Retinal pigment epithelial cell (primary cell): ENCODE measurements at regions not wholly inside any gene's neighbourhood (a gene's known extent, or its start where the extent isn't known, plus 50 kb on each side); places are given as distances from the start of the nearest gene placed in this dataset.

ENCODE experiments used
- DNase-seq: peaks from one replicate; pipeline ENCODE4 v3.0.0-alpha.2; 2010; ENCODE audit warnings: low read depth
- H3K4me3 ChIP-seq: 2 replicates; pipeline ENCODE4 v1.5.1; 2011; ENCODE audit warnings: mild to moderate bottlenecking, low read length, control low read depth, moderate library complexity
- TF ChIP-seq, protein P1 (sequence below): conservative IDR thresholded peaks from 2 replicates; pipeline ENCODE4 v1.5.1; 2011; ENCODE audit warnings: low read depth, low read length, control low read depth, inconsistent platforms

DNA sequence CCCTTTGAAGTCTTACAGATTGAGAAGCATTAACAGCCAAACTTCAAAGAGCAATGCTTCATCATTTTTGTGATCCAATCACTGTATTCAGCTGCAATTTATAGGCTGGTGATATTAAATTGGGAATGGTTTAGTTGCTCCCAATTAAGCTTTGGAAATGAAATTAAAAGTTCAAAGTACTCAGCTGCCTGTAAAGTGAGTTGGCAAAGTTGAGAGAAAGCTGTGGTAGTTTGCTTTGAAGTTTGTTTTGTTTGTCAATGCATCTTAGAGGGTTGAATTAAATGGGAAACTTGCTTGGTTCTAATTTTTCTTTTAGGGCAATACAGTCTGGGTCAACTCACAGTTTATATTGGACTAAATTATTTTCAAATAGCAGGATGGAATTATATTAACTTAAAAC, 238.4 kb upstream of the CTSO start:
- TF ChIP-seq, protein P1, sequence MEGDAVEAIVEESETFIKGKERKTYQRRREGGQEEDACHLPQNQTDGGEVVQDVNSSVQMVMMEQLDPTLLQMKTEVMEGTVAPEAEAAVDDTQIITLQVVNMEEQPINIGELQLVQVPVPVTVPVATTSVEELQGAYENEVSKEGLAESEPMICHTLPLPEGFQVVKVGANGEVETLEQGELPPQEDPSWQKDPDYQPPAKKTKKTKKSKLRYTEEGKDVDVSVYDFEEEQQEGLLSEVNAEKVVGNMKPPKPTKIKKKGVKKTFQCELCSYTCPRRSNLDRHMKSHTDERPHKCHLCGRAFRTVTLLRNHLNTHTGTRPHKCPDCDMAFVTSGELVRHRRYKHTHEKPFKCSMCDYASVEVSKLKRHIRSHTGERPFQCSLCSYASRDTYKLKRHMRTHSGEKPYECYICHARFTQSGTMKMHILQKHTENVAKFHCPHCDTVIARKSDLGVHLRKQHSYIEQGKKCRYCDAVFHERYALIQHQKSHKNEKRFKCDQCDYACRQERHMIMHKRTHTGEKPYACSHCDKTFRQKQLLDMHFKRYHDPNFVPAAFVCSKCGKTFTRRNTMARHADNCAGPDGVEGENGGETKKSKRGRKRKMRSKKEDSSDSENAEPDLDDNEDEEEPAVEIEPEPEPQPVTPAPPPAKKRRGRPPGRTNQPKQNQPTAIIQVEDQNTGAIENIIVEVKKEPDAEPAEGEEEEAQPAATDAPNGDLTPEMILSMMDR: no peak
- no peak for DNase-seq
- H3K4me3 ChIP-seq: no peak overlapping the region

GRCh38 chr4:156191044-156191781, 237.5 kb upstream of the CTSO start:
- H3K4me3 ChIP-seq: no peak overlapping the region
- DNase-seq: no peak
- TF ChIP-seq, protein P1: no peak

DNA sequence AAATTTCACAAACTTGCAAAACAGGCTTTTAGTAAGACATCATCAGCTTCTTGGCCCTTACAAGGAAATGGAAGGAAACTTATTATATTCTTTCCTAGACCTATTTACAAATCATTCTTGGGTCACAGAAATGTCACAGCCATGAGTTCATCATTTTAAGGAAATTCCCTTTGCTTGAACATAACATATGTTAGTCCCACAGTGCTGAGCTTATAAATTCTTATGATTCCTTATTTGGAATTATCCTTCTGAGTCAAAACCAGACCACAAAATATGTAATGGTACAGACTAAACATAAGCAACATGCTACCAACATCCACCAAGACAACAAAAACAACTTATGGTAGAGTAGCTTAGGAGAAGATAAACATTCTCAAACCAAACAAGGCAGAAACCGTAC, 236.9 kb upstream of the CTSO start:
- peak; percentile 56 for DNase-seq
- TF ChIP-seq, protein P1: no peak
- H3K4me3 ChIP-seq: no peak overlapping the region

GRCh38 chr4:156188596-156188995, 234.9 kb upstream of the CTSO start:
- TF ChIP-seq, protein P1: no peak

DNA sequence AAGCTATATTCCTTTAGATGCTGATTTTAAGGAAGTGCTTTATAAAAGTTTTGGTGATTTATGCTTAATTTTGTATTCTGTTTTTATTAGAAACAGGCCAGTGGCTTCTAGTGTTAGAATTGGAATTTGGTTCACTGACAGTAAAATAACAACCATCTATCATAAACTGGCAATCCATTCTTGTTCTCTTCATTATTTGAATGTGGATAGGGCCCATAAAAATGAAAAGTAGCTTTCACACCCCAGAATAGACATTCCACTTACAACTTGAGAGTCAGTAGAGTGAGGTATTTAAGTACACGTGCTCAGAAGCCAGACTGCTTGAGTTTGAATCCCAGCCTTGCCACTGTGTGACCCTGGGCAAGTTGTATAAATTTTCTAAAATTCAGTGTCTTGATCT, 232.4 kb upstream of the CTSO start:
- no peak for DNase-seq
- TF ChIP-seq, protein P1: no peak
- no peak overlapping the region for H3K4me3 ChIP-seq

More at GRCh38 chr4:156188596-156188995, 234.9 kb upstream of the CTSO start:
- no peak overlapping the region for H3K4me3 ChIP-seq
- DNase-seq: no peak

GRCh38 chr4:156185514-156186055, 231.9 kb upstream of the CTSO start:
- TF ChIP-seq, protein P1: no peak
- no peak for DNase-seq
- no peak overlapping the region for H3K4me3 ChIP-seq

- no peak for DNase-seq
- H3K4me3 ChIP-seq: no peak overlapping the region
- TF ChIP-seq, protein P1: no peak
Observed at GRCh38 chr4:156182269-156182668, 228.6 kb upstream of the CTSO start.
